GM18951 (cell line): ENCODE measurements at regions not wholly inside any gene's neighbourhood (a gene's known extent, or its start where the extent isn't known, plus 50 kb on each side); places are given as distances from the start of the nearest gene placed in this dataset.
"Not testable (repeated sequence)": the region's sequence is repeated elsewhere in the genome, so short reads cannot be mapped to it uniquely, and the experiment has no call there.

Experiments
- POLR2A ChIP-seq: IDR thresholded peaks from 4 replicates; pipeline ENCODE4 v1.6.1; 2011; ENCODE audit warnings: mild to moderate bottlenecking; ENCODE audit not compliant: insufficient read length, insufficient read depth; ENCODE audit errors: extremely low read depth
- in situ Hi-C: fragments of 300-500 bp; cut with MboI; formaldehyde crosslinking; loops from one replicate; pipeline ENCODE4 v1.12.0; 2022; ENCODE audit warnings: low sequenced_read_pairs, mixed read lengths, inconsistent platforms; ENCODE audit not compliant: unreplicated experiment

GRCh38 chr4:3368841-3369760 is 72.7 kb upstream of the HGFAC start:
- in situ Hi-C loops, result no loop called here
- TF ChIP-seq POLR2A, result no peak

GRCh38 chr4:3369781-3370674 is 71.7 kb upstream of the HGFAC start:
- in situ Hi-C loops, result no loop called here
- TF ChIP-seq POLR2A, result no peak

- no peak for TF ChIP-seq POLR2A
- in situ Hi-C loops, result no loop called here
Observed at GRCh38 chr4:3371033-3372001, 70.5 kb upstream of the HGFAC start.

- in situ Hi-C loops, result no loop called here
- TF ChIP-seq POLR2A, result no peak
Observed at GRCh38 chr4:3372264-3372932, 69.4 kb upstream of the HGFAC start.

- TF ChIP-seq POLR2A, result no peak
- in situ Hi-C loops, result no loop called here
Observed at GRCh38 chr4:3372933-3373465, 68.8 kb upstream of the HGFAC start.

GRCh38 chr4:3373468-3373867 is 68.3 kb upstream of the HGFAC start:
- in situ Hi-C loops, result no loop called here
- no peak for TF ChIP-seq POLR2A

- in situ Hi-C loops, result no loop called here
Observed at GRCh38 chr4:3374011-3374645, 67.6 kb upstream of the HGFAC start.

GRCh38 chr4:3374667-3375066 is 67.1 kb upstream of the HGFAC start:
- no peak for TF ChIP-seq POLR2A

More at GRCh38 chr4:3374011-3374645, 67.6 kb upstream of the HGFAC start:
- TF ChIP-seq POLR2A, result no peak

GRCh38 chr4:3375688-3376087 is 66.1 kb upstream of the HGFAC start:
- TF ChIP-seq POLR2A, result no peak
- in situ Hi-C loops, result no loop called here

More at GRCh38 chr4:3374667-3375066, 67.1 kb upstream of the HGFAC start:
- in situ Hi-C loops, result no loop called here

- TF ChIP-seq POLR2A, result no peak
- in situ Hi-C loops, result no loop called here
Observed at GRCh38 chr4:3376266-3376665, 65.5 kb upstream of the HGFAC start.

GRCh38 chr4:3377557-3377956 is 64.2 kb upstream of the HGFAC start:
- no peak for TF ChIP-seq POLR2A
- in situ Hi-C loops, result no loop called here

GRCh38 chr4:3380336-3380735 is 61.4 kb upstream of the HGFAC start:
- in situ Hi-C loops, result not testable (repeated sequence)

GRCh38 chr4:3381208-3381607 is 60.6 kb upstream of the HGFAC start:
- in situ Hi-C loops, result not testable (repeated sequence)
